ENCODE measurements at regions not wholly inside any gene's neighbourhood (a gene's known extent, or its start where the extent isn't known, plus 50 kb on each side); places are given as distances from the start of the nearest gene placed in this dataset.

DNA sequence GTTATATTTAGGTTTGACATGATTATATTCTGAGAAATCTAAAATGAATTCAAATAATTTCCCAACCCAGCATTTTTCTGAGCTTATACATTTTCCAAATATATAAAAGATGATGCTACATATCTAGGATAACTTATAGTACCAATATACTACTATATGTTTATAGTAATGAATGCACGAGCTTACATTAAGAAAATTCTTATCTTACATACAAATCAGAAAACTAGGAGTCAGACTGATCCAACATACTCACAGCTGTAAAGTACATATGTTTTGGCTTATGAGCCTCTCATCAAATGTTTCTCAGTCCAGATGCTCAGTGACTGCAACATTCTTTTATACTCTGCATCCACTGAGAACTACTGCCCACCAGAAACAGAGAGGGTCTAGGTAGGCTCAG, 491.3 kb upstream of the KLF12 start:
- TF ChIP-seq CTCF (IDR thresholded peaks at IDR 0.05; ENCODE audit: low read depth, low read length) (no peak), MAX (IDR thresholded peaks at IDR 0.05; ENCODE audit: low read depth, low read length) (no peak)

Measured in NB4 (cell line).